CD4-positive, alpha-beta T cell treated with Interleukin-17A for 1 hour (primary cell): ENCODE measurements at regions not wholly inside any gene's neighbourhood (a gene's known extent, or its start where the extent isn't known, plus 50 kb on each side); places are given as distances from the start of the nearest gene placed in this dataset.
"Not testable (repeated sequence)": the region's sequence is repeated elsewhere in the genome, so short reads cannot be mapped to it uniquely, and the experiment has no call there.

ENCODE experiments used
- DNase-seq: peaks from one replicate; pipeline ENCODE4 v3.0.0-alpha.2; 2020

- DNase-seq = no peak
These were observed 88.1 kb upstream of the STOX2 start for GRCh38 chr4:183816882-183817509.

- not testable (repeated sequence) for DNase-seq
These were observed 86.5 kb upstream of the STOX2 start for GRCh38 chr4:183818591-183818990.

DNA sequence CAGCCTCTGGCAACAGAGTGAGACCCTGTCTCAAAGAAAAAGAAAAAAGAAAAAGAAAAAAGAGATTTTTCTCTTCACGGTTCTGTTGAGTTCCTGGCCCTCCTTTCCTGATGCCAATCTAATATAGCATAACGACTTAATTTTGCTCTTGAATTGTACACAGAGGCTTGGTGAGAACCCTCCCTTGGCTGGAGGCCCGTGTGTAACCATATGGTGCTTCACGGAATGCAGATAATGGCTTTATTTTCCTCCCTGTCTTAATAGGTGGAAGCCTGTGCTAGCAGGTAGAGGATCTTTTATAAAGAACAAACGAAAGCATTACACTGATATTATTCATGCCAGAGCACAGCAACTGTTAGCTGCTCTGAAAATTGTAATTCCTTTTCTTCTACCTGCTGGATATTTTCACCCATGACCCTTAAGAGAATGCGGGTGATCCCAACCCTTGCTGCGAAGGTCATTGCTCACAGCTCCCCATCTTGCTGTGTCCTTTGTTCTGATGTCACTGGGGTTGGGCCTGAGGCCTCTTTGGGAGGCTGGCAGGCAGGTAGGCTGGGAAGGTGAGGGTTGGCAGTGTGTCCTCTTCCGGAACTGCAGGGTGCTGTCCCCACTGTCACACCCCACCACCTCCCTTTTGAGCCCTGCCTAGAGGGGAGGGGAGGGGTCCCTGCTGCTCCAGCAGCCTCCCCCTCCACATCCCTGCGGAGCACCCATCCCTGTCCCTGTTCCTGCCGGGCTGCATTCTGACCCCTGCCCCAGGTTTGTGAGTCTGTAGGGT, 83.8 kb upstream of the STOX2 start:
- DNase-seq = no peak

- no peak for DNase-seq
These were observed 81.7 kb upstream of the STOX2 start for GRCh38 chr4:183823434-183823833.

DNA sequence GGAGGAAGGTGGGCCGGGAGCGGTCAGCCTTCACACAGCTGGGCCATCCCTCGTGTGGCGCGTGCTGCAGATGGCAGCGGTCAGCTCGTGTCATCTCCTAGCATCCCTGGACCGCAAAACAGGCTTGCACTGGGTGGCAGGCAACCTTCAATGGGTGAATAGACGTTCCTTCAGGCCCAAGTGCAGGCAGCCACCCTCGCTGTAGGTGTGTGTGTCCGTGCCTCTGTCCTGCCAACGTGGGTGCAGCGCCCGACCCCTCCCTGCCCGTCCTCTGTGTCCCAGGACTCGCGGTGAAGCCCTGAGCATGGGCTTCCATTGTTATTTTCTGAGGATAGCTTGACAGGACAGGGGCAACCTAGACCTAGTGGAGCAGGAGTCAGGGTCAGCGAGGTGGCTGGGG, 79.8 kb upstream of the STOX2 start:
- DNase-seq = no peak

- DNase-seq = no peak
These were observed 78.6 kb upstream of the STOX2 start for GRCh38 chr4:183826461-183826860.

DNA sequence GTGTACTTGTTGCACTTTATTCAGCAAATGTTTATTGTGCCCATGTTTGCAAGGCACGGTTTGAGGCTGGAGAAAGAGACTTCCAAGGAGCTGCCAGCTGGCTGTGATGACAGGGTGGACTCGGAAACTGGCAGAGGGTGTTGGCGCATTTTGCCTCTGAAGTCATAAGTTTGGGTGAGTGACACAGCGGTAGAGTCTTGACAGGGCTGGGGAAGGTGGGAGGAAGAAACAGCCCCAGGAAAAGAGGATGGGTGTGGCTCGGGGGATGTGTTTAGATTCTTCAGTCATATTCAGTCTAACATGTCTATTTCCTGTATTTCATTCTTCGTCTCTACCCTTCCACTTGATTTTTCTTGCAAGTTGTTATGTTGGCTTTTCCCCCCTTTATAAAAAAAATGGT, 77.0 kb upstream of the STOX2 start:
- DNase-seq = no peak

DNA sequence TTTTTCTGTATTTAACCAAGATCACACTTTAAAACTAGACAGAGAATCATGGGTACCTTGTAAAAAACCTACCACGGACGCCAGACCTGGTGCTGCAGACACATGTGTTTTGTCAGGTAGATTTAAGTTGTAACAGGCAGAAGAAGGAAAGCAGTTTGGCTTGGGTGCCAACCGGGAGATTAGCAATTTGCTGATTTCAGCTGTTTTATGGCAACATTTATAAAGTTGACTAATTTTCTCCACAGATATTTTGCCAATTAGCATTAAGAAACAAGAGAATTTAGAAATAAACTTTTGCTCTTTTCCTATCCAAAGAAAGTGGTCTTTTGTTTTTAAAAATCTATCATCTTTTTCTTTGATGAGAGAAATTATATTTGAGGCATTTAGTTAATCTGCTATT, 76.3 kb upstream of the STOX2 start:
- DNase-seq = no peak

DNA sequence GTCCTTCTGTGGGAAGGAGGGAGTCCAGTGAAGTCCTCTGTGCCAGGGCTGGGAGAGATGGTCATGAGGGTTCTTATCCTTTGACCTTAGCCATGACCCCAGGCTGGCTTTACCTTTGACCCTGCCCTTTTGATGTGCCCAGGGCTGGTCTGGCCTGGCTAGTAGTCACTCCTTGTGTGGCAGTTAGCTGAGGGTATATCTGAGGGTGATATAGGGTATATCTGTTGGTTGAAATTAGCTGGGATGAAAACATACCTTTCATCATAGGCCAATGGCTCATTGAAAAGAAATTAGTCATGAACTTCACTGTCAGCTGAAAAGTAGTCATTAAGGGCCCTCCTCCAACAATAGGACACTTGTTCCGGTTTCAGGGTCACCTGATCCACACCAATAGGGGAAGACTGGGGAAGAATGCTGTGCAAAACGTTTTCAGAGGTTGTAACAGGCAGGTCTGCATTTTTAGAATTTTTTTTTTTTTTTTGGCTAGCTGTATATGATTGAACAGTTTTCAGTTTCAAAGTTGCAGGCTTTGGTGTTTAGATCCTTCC, 74.6 kb upstream of the STOX2 start:
- no peak for DNase-seq

- no peak for DNase-seq
These were observed 74.1 kb upstream of the STOX2 start for GRCh38 chr4:183831026-183831446.

- no peak for DNase-seq
These were observed 73.4 kb upstream of the STOX2 start for GRCh38 chr4:183831683-183832082.

DNA sequence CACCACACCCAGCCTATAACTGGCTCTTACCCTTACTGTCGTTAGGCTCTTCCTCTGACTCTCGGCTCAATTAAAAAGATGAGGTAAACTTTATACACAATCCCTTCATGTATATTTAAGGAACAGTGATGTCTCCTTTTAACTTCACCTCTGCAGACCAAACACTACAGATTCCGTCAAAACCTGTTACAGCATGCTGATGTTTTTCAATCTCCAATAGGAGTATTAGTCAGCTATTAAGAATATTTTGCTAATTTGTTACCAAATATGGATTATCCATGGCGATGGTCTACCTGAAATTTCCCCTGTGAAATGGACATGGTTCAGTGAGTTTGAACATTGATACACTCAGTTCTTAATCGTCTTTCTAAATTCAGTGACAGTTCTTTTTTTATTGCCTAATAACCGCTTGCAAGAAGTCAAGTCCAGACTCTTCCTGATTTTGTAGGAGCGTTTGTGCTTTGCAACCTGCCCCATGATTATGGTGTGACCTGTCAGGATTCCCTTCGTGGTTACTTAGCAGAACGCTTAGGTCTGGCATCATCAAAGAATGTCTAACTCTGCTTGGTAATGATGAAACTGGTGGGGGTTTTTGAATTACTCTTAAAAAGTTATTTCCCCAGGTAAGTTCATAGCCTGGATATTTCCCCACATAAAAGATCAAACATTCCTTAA, 72.2 kb upstream of the STOX2 start:
- no peak for DNase-seq

DNA sequence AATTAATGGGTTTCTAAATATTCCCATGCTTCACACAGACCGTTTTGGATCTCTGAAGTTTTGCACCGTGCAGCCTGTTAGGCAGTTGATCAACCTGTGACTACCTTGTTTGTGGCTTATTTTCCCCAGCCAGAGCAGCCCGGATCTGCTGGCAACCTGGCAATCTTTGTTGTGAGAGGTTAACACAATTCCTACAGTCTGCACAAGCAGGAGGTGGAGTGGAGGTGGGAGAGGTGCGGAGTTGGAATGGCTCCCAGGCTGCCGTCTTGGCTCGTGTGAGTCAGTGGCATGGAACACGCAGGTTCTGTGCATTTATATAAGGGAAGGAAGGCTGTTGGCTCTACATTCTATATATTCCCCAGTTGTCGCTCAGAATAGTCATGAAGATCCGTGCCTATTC, 70.9 kb upstream of the STOX2 start:
- DNase-seq = no peak

- DNase-seq = no peak
These were observed 67.9 kb upstream of the STOX2 start for GRCh38 chr4:183837222-183837621.

GRCh38 chr4:183838987-183839712, 66.0 kb upstream of the STOX2 start:
- DNase-seq = no peak

DNA sequence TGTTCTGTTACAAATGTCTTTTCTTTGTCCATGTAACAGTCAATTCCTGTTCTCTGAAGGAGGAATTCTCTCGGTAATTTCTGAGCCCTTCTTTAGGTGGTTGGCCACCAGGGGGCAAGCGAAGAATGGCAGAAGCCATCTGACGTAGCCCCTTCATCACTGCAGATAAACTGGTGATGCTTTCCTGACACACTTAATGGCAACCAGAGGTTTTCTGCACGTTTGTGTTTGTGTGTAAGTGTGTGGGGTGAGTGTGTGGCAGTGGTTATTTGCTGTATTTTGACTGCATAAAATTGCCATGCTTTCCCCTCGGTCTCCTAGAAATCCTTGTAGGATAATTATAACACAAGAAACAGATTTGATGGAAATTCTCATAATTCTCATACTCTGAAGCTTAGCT, 64.8 kb upstream of the STOX2 start:
- DNase-seq = peak; percentile 58

DNA sequence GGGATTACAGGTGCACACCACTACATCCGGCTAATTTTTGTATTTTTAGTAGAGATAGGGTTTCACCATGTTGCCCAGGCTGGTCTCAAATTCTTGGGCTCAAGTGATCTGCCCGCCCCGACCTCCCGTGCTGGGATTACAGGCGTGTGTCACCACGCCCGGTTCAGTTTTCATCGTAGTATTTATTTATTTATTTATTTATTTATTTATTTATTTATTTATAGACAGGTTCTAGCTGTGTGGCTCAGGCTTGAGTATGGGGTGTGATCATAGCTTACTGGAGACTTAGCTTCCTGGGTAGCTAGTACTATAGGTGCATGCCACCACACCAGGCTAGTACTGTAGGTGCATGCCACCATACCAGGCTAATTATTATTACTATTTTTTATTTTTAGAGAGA, 64.1 kb upstream of the STOX2 start:
- no peak for DNase-seq

- no peak for DNase-seq
These were observed 63.0 kb upstream of the STOX2 start for GRCh38 chr4:183842129-183842528.

- no peak for DNase-seq
These were observed 61.8 kb upstream of the STOX2 start for GRCh38 chr4:183843248-183843671.

- DNase-seq = no peak
These were observed 58.2 kb upstream of the STOX2 start for GRCh38 chr4:183846951-183847350.

DNA sequence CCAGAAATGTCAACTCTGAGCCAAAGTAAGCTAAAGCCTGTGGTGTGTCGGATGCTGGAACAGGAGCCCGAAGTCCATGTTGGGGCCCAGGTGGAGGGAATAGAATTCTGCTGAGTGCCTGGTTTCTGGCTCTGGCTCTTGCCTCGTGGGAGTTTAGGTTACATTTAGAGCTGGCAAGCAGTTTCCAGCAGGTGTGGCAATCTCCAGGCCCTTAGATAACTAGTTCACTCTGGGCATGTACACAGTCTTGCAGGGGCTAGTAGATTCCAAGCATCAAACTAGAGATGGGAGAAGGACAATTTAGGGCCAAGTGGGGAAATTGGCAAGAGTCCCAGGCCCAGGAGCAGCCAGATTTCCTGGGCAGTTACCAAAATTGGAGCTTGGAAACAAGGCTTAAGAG, 56.3 kb upstream of the STOX2 start:
- no peak for DNase-seq

GRCh38 chr4:183852910-183853547, 52.1 kb upstream of the STOX2 start:
- DNase-seq = no peak

- DNase-seq = no peak
These were observed 51.6 kb upstream of the STOX2 start for GRCh38 chr4:183853548-183853940.
